ENCODE measurements at regions not wholly inside any gene's neighbourhood (a gene's known extent, or its start where the extent isn't known, plus 50 kb on each side); places are given as distances from the start of the nearest gene placed in this dataset.
A peak's percentile ranks its signal among the peaks of the same experiment; 100 is the strongest.

DNA sequence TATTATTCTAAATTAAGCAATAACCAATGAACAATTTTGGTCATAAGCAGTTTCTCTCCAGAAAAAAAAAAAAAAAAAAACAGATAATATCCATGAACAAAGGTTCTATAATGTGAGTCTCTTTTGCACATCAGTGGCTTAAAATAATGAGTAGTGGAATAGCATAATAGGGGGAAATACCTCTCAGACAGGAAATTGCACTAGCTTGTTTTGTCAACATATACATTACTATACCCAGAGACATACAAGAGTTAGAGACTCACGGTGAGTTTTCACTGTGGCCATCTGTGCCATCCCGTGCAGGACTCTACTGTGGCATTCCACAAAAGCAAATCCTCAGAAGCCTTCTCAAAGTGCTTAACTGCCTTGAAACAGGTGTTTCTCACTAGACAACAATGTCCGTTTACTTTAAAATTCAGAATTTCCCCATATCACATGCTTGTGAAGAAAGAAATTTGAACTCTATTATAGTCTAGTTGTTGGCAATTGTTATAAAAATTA, 697.9 kb downstream of the USP25 start:
- 47 to 60% (median 58%) methylated on average over 3 of the region's 3 CpGs for WGBS, 4 donors
- no peak for TF ChIP-seq POLR2A (IDR thresholded peaks at IDR 0.05)
- TF ChIP-seq, protein P1, sequence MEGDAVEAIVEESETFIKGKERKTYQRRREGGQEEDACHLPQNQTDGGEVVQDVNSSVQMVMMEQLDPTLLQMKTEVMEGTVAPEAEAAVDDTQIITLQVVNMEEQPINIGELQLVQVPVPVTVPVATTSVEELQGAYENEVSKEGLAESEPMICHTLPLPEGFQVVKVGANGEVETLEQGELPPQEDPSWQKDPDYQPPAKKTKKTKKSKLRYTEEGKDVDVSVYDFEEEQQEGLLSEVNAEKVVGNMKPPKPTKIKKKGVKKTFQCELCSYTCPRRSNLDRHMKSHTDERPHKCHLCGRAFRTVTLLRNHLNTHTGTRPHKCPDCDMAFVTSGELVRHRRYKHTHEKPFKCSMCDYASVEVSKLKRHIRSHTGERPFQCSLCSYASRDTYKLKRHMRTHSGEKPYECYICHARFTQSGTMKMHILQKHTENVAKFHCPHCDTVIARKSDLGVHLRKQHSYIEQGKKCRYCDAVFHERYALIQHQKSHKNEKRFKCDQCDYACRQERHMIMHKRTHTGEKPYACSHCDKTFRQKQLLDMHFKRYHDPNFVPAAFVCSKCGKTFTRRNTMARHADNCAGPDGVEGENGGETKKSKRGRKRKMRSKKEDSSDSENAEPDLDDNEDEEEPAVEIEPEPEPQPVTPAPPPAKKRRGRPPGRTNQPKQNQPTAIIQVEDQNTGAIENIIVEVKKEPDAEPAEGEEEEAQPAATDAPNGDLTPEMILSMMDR (IDR thresholded peaks at IDR 0.05): no peak
- H3K27me3 ChIP-seq: no peaks in the 10 kb centered on the region
- H3K9me3 ChIP-seq: no peaks in the 10 kb centered on the region
- H3K4me3 ChIP-seq: no peak overlapping the region
- no peaks in the 10 kb centered on the region for H3K36me3 ChIP-seq
- no peak for DNase-seq
- ATAC-seq: peak in 2 of 4 donors; percentile 27 to 33
- H3K27ac ChIP-seq: peak overlapping the region in 1 of 12 donors; percentile 53
- H3K4me1 ChIP-seq: peaks cover 0 to 48% (median 20%) of the 10 kb centered on the region in 12 donors
- intact Hi-C loops (cut with DNase I): loop anchor here in 1 of 10 donors (10.0 kb wide), 3 partner anchors 53 to 157 kb away; no protein-coding TSS in a partner anchor

DNA sequence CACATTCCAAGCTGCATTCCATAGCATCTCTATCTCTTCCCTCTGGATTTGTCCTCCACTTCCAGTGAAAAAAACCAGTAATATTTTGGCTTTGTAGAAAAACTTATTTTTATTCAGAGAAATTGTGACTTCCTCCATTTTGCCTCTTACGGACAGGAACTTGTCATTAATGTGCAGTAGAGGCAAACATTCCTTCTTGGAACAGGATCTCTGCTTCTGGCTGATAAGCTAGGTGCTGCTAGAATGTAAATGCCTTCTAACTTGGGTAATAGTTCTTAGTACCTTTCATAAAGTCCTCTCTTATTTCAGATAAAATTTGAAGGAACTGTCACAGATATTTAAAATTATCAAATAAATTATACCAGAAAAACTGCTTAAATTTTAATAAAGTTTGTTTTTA, 707.8 kb downstream of the USP25 start:
- H3K36me3 ChIP-seq: no peaks in the 10 kb centered on the region
- intact Hi-C loops (cut with DNase I): no loop called here
- peaks cover 0 to 49% (median 12%) of the 10 kb centered on the region in 12 donors for H3K4me1 ChIP-seq
- H3K4me3 ChIP-seq: no peak overlapping the region
- ATAC-seq (no peak), DNase-seq (no peak)
- no peaks in the 10 kb centered on the region for H3K27me3 ChIP-seq
- 21 to 40% (median 30%) methylated on average over 1 of the region's 1 CpG for WGBS, 4 donors
- H3K27ac ChIP-seq: no peak overlapping the region
- TF ChIP-seq, protein P1 (IDR thresholded peaks at IDR 0.05): no peak
- no peak for TF ChIP-seq POLR2A (IDR thresholded peaks at IDR 0.05)
- no peaks in the 10 kb centered on the region for H3K9me3 ChIP-seq

DNA sequence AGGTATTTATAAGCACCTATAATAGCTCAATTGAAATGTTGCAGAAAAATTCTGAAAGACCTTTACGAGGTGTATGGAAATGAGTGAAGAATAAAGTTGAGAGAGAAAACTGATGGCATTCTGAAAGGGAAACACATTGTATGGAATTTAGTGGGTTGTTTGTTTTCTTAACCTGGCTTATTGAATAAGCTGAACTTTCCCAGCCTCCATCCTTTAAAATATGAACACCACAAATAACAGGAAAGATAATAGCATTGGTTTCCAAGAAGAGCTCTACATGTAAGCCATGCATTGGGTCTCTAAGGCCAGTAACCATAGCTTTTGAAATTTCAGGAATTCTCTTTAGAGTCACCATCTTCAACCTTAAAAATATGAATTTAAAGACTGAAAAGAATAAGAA, 709.0 kb downstream of the USP25 start:
- no peak for DNase-seq
- H3K27ac ChIP-seq: no peak overlapping the region
- no peaks in the 10 kb centered on the region for H3K36me3 ChIP-seq
- no peaks in the 10 kb centered on the region for H3K9me3 ChIP-seq
- H3K4me1 ChIP-seq: peaks cover 0 to 49% (median 12%) of the 10 kb centered on the region in 12 donors
- no peak for ATAC-seq
- WGBS, 4 donors: 88 to 92% (median 91%) methylated on average over 1 of the region's 1 CpG
- no peak for TF ChIP-seq POLR2A (IDR thresholded peaks at IDR 0.05)
- TF ChIP-seq, protein P1 (IDR thresholded peaks at IDR 0.05): no peak
- H3K4me3 ChIP-seq: no peak overlapping the region
- no peaks in the 10 kb centered on the region for H3K27me3 ChIP-seq
- intact Hi-C loops (cut with DNase I): no loop called here

DNA sequence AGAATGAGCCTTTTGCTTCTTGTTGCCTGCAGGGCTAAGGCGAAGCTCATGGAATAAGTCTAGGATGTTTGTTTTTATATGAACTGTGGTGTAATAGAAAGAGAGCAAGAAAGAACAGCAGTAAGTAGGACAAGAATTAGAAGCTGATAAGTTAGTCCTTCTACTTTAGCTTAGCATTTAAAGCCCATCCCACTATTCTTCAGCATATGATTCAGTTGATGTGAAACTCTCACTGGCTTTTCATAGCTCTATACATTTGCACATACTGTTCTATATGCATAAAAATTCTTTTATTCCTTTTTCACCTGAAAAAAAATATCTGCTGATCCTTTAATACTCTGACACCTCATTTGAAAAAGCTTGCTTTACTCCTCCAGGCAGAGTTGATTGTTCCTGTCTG, 712.0 kb downstream of the USP25 start:
- no peaks in the 10 kb centered on the region for H3K36me3 ChIP-seq
- no peak overlapping the region for H3K4me3 ChIP-seq
- DNase-seq: no peak
- ATAC-seq: no peak
- no peak for TF ChIP-seq POLR2A (IDR thresholded peaks at IDR 0.05)
- TF ChIP-seq, protein P1 (IDR thresholded peaks at IDR 0.05): no peak
- intact Hi-C loops (cut with DNase I): no loop called here
- H3K27ac ChIP-seq: no peak overlapping the region
- peaks cover 0 to 36% (median 7%) of the 10 kb centered on the region in 12 donors for H3K4me1 ChIP-seq
- WGBS, 4 donors: 84 to 91% (median 90%) methylated on average over 1 of the region's 1 CpG
- no peaks in the 10 kb centered on the region for H3K27me3 ChIP-seq
- H3K9me3 ChIP-seq: no peaks in the 10 kb centered on the region

Measured in heart left ventricle (tissue), 16 donors.